H1 (cell line): ENCODE measurements at regions not wholly inside any gene's neighbourhood (a gene's known extent, or its start where the extent isn't known, plus 50 kb on each side); places are given as distances from the start of the nearest gene placed in this dataset.

Experiments used
- CTCF ChIA-PET: fragments of 300-600 bp; sonication (Branson Sonifier 250); formaldehyde crosslinking; loops from one replicate; lab custom pipeline; 2021; ENCODE audit not compliant: partially characterized antibody; lab: Charles Lee
- POLR2A ChIA-PET: fragments of 300-600 bp; sonication (Branson Sonifier 250); formaldehyde crosslinking; loops from one replicate; lab custom pipeline; 2021; ENCODE audit warnings: inconsistent platforms; ENCODE audit not compliant: partially characterized antibody; lab: Charles Lee
- DNase-seq, 2 experiments: peaks; one replicate each; pipeline versions ENCODE4 v3.0.0 to v3.0.0-alpha.2; 2010 to 2022; ENCODE audit warnings: low spot score in 2 of 2, low read depth in 1 of 2, mixed read lengths in 1 of 2
- FAIRE-seq: peaks from 2 replicates; lab custom pipeline; 2011; peaks lifted over from hg19 to GRCh38; lab: Jason Lieb, UNC
- H2AFZ ChIP-seq: 2 replicates; pipeline ENCODE4 v1.8.1; 2012; ENCODE audit warnings: low read length, inconsistent platforms
- H2AK5ac ChIP-seq: 2 replicates; pipeline ENCODE4 v1.6.1; 2013; ENCODE audit warnings: low read depth, low read length
- H2BK120ac ChIP-seq: replicated peaks from 2 replicates; pipeline ENCODE3; 2013; ENCODE audit warnings: low read depth, low read length, inconsistent platforms
- H2BK12ac ChIP-seq: 2 replicates; pipeline ENCODE4 v1.6.1; 2013; ENCODE audit warnings: low read depth, low read length
- H2BK15ac ChIP-seq: 2 replicates; pipeline ENCODE4 v1.6.1; 2013; ENCODE audit warnings: low read length
- H2BK20ac ChIP-seq: 2 replicates; pipeline ENCODE4 v1.6.1; 2013; ENCODE audit warnings: low read length
- H2BK5ac ChIP-seq: 2 replicates; pipeline ENCODE4 v1.6.1; 2013; ENCODE audit warnings: low read depth, low read length
- H3K14ac ChIP-seq: 2 replicates; pipeline ENCODE4 v1.6.1; 2013; ENCODE audit warnings: inconsistent platforms; ENCODE audit not compliant: insufficient read length
- H3K18ac ChIP-seq: 2 replicates; pipeline ENCODE4 v1.6.1; 2013; ENCODE audit warnings: low read length; ENCODE audit errors: extremely low read depth
- H3K23ac ChIP-seq: 2 replicates; pipeline ENCODE4 v1.6.1; 2013; ENCODE audit warnings: inconsistent platforms; ENCODE audit not compliant: insufficient read length
- H3K23me2 ChIP-seq: 2 replicates; pipeline ENCODE4 v1.6.1; 2013; ENCODE audit warnings: low read depth, low read length
- H3K27ac ChIP-seq: 2 replicates; pipeline ENCODE4 v1.6.1; 2011; ENCODE audit warnings: low read depth, low read length, inconsistent platforms
- H3K27me3 ChIP-seq, 4 experiments: replicated peaks in 1 of 4; 1 replicate in 1 of 4; 2 replicates in 3 of 4; pipeline versions ENCODE4 v1.6.1 to v1.8.1; 2011 to 2013; ENCODE audit warnings: low read length in 3 of 4, mild to moderate bottlenecking in 3 of 4, inconsistent platforms in 2 of 4, mixed read lengths in 2 of 4, moderate library complexity in 1 of 4; ENCODE audit not compliant: control insufficient read depth in 3 of 4, insufficient read depth in 3 of 4; ENCODE audit errors: extremely low read depth in 1 of 4
- H3K36me3 ChIP-seq, 4 experiments: 2 replicates each; pipeline versions ENCODE4 v1.6.1 to v1.8.1; 2011 to 2013; ENCODE audit warnings: mild to moderate bottlenecking in 4 of 4, low read length in 3 of 4, moderate library complexity in 2 of 4, control low read depth in 1 of 4, inconsistent platforms in 1 of 4; ENCODE audit not compliant: insufficient read depth in 4 of 4, control insufficient read depth in 2 of 4
- H3K4ac ChIP-seq: replicated peaks from 2 replicates; pipeline ENCODE3; 2013; ENCODE audit warnings: low read length, low read depth, mixed read lengths, inconsistent platforms; ENCODE audit not compliant: insufficient read length
- H3K4me1 ChIP-seq, 4 experiments: replicated peaks in 1 of 4; 1 replicate in 1 of 4; 2 replicates in 3 of 4; pipeline versions ENCODE4 v1.6.1 to v1.8.1; 2011 to 2013; ENCODE audit warnings: low read length in 3 of 4, inconsistent platforms in 2 of 4, mixed read lengths in 1 of 4; ENCODE audit not compliant: insufficient read depth in 4 of 4, control insufficient read depth in 3 of 4
- H3K4me2 ChIP-seq, 2 experiments: 2 replicates each; pipeline versions ENCODE4 v1.6.1 to v1.8.1; 2011 to 2013; ENCODE audit warnings: low read depth in 2 of 2, low read length in 2 of 2, control low read depth in 1 of 2, inconsistent platforms in 1 of 2, mild to moderate bottlenecking in 1 of 2; ENCODE audit not compliant: insufficient read depth in 1 of 2
- H3K4me3 ChIP-seq, 4 experiments: fragments of 200-600, 300-600 bp in 1 of 4; sonication (generic), shearing (Covaris generic), sonication (Bioruptor Twin) in 1 of 4; 2 replicates each; pipeline versions ENCODE4 v1.5.1 to v1.8.1; 2011 to 2016; ENCODE audit warnings: low read length in 4 of 4, low read depth in 3 of 4, control low read depth in 2 of 4, inconsistent platforms in 2 of 4, mild to moderate bottlenecking in 2 of 4, mixed read lengths in 1 of 4, moderate library complexity in 1 of 4; ENCODE audit not compliant: insufficient read depth in 2 of 4; ENCODE audit errors: extremely low read depth in 1 of 4
- H3K56ac ChIP-seq: replicated peaks from 2 replicates; pipeline ENCODE3; 2013; ENCODE audit warnings: low read depth, mild to moderate bottlenecking, mixed read lengths, low read length, inconsistent platforms; ENCODE audit not compliant: insufficient read length
- H3K79me1 ChIP-seq: 2 replicates; pipeline ENCODE4 v1.6.1; 2013; ENCODE audit warnings: low read depth, low read length, control low read depth
- H3K79me2 ChIP-seq, 2 experiments: 2 replicates each; pipeline versions ENCODE4 v1.6.1 to v1.8.1; 2012 to 2013; ENCODE audit warnings: low read length in 2 of 2, mild to moderate bottlenecking in 2 of 2, inconsistent platforms in 1 of 2; ENCODE audit not compliant: insufficient read depth in 2 of 2, control insufficient read depth in 1 of 2
- H3K9ac ChIP-seq, 4 experiments: replicated peaks in 1 of 4; 1 replicate in 1 of 4; 2 replicates in 3 of 4; pipeline versions ENCODE4 v1.6.1 to v1.8.1; 2011 to 2013; ENCODE audit warnings: low read depth in 3 of 4, low read length in 3 of 4, control low read depth in 2 of 4, mild to moderate bottlenecking in 2 of 4, moderate library complexity in 2 of 4, inconsistent platforms in 1 of 4; ENCODE audit errors: extremely low read depth in 1 of 4
- H3K9me3 ChIP-seq, 2 experiments: 2 replicates each; pipeline versions ENCODE4 v1.6.1 to v1.8.1; 2012 to 2013; ENCODE audit warnings: mild to moderate bottlenecking in 2 of 2, moderate library complexity in 2 of 2, control low read depth in 1 of 2, inconsistent platforms in 1 of 2, low read depth in 1 of 2, low read length in 1 of 2, mixed read lengths in 1 of 2; ENCODE audit not compliant: insufficient read depth in 2 of 2
- H4K20me1 ChIP-seq, 2 experiments: replicated peaks in 1 of 2; 2 replicates each; pipeline versions ENCODE3 to v1.8.1; 2011 to 2013; ENCODE audit warnings: inconsistent platforms in 2 of 2, low read length in 2 of 2, mild to moderate bottlenecking in 1 of 2; ENCODE audit not compliant: insufficient read depth in 2 of 2, control insufficient read depth in 1 of 2
- H4K5ac ChIP-seq: 2 replicates; pipeline ENCODE4 v1.6.1; 2013; ENCODE audit warnings: low read length, low read depth, mixed read lengths, inconsistent platforms; ENCODE audit not compliant: insufficient read length
- H4K8ac ChIP-seq: 2 replicates; pipeline ENCODE4 v1.8.0; 2013; ENCODE audit warnings: mild to moderate bottlenecking, moderate library complexity, low read length, inconsistent platforms; ENCODE audit not compliant: insufficient read depth; ENCODE audit errors: extremely low read depth
- H4K91ac ChIP-seq: replicated peaks from 2 replicates; pipeline ENCODE3; 2013; ENCODE audit warnings: low read length, mixed read lengths, inconsistent platforms; ENCODE audit not compliant: insufficient read length
- ASH2L ChIP-seq: fragments of 200-600, 300-600 bp; sonication (generic); IDR thresholded peaks from one replicate; pipeline ENCODE4 v1.7.1; 2017; ENCODE audit warnings: low read length
- EP300 ChIP-seq, 2 experiments: IDR thresholded peaks; 1 replicate in 1 of 2; 2 replicates in 1 of 2; pipeline ENCODE4 v1.6.1; 2011 to 2012; ENCODE audit warnings: low read depth in 2 of 2, low read length in 2 of 2, mild to moderate bottlenecking in 2 of 2, borderline replicate concordance in 1 of 2, inconsistent platforms in 1 of 2, moderate library complexity in 1 of 2
- PHF8 ChIP-seq: fragments of 200-600 bp; sonication (generic); conservative IDR thresholded peaks from 2 replicates; pipeline ENCODE4 v1.7.1; 2012; ENCODE audit warnings: low read depth, mild to moderate bottlenecking, inconsistent platforms, low read length, moderate library complexity
- POLR2AphosphoS5 ChIP-seq: IDR thresholded peaks from 2 replicates; pipeline ENCODE4 v1.6.1; 2011; ENCODE audit warnings: low read depth, low read length
- POU5F1 ChIP-seq: IDR thresholded peaks from 2 replicates; pipeline ENCODE4 v1.6.1; 2011; ENCODE audit warnings: low read depth, mild to moderate bottlenecking, low read length, moderate library complexity
- SP4 ChIP-seq: IDR thresholded peaks from 2 replicates; pipeline ENCODE4 v1.6.1; 2012; ENCODE audit warnings: low read length, inconsistent platforms
- YY1 ChIP-seq: IDR thresholded peaks from 2 replicates; pipeline ENCODE4 v1.6.1; 2011; ENCODE audit warnings: low read depth, mild to moderate bottlenecking, low read length
- WGBS, 2 experiments: shearing (Covaris generic) in 1 of 2; methylation state at CpG; one replicate each; pipeline versions ENCODE4 v1.1.6 to v1.1.7; 2013 to 2015; ENCODE audit warnings: low lambda C conversion rate in 2 of 2, mixed read lengths in 2 of 2, inconsistent platforms in 1 of 2, low coverage in 1 of 2, missing lambda C conversion rate in 1 of 2; ENCODE audit not compliant: insufficient replicate concordance in 2 of 2, insufficient coverage in 1 of 2, insufficient read length in 1 of 2; ENCODE audit errors: extremely low coverage in 1 of 2, missing lambda C conversion rate in 1 of 2; 5-methylcytosine and 5-hydroxymethylcytosine counted together

DNA sequence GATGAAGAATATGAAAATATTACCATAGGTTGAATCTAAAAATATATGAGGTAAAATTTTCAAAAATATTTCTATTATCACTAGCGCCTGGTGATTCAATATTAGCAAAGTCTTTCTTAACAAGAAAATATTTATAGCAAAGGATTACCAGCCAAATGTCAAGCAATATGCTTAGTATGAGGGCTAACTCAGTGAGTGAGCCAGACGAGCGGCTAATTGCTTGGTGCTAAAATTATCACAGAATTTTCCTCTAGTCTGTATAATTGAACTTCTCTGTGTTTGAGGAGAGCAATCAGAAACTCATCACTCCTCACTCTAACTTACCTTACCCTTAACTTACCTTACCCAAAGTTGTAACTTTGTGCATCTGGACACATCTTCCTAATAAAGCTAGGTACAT is 304.9 kb upstream of the PRR16 start:
- TF ChIP-seq YY1 = no peak
- no peak for TF ChIP-seq SP4
- no peak for TF ChIP-seq PHF8
- no peak for TF ChIP-seq POU5F1
- no peak for TF ChIP-seq ASH2L
- no peak for TF ChIP-seq EP300 (IDR thresholded peaks at IDR 0.05; ENCODE audit: borderline replicate concordance in 1 of 2, low read depth in 2 of 2, low read length in 2 of 2)
- TF ChIP-seq POLR2AphosphoS5 = no peak
- Histone ChIP-seq H3K27ac (no peak overlapping the region), H3K79me1 (no peaks in the 10 kb centered on the region), H3K4me1 (no peaks in the 10 kb centered on the region), H3K9me3 (no peaks in the 10 kb centered on the region), H4K20me1 (no peaks in the 10 kb centered on the region), H4K8ac (no peak overlapping the region), H3K56ac (no peak overlapping the region), H3K27me3 (no peaks in the 10 kb centered on the region), H2AFZ (no peak overlapping the region), H3K79me2 (no peaks in the 10 kb centered on the region), H3K23ac (no peak overlapping the region), H4K91ac (no peak overlapping the region), H3K18ac (no peak overlapping the region), H2BK15ac (no peak overlapping the region), H2BK120ac (no peak overlapping the region), H3K9ac (no peak overlapping the region), H3K4me2 (no peak overlapping the region), H2BK5ac (no peak overlapping the region), H3K4me3 (no peak overlapping the region), H3K14ac (no peak overlapping the region), H2AK5ac (no peak overlapping the region), H2BK20ac (no peak overlapping the region), H3K4ac (no peak overlapping the region), H2BK12ac (no peak overlapping the region), H3K23me2 (no peaks in the 10 kb centered on the region), H3K36me3 (no peaks in the 10 kb centered on the region), H4K5ac (no peak overlapping the region)
- ChIA-PET POLR2A (no interaction called here), CTCF (no interaction called here)
- 89% methylated on average over 3 of the region's 3 CpGs; no CpG with 5 or more reads in 1 of the 2 experiments for WGBS, 2 experiments
- no peak for FAIRE-seq
- DNase-seq = no peak
